CD4-positive, alpha-beta T cell treated with Interleukin-2 at 100 ng/mL for 4 hours (primary cell): ENCODE measurements at regions not wholly inside any gene's neighbourhood (a gene's known extent, or its start where the extent isn't known, plus 50 kb on each side); places are given as distances from the start of the nearest gene placed in this dataset.
A peak's percentile ranks its signal among the peaks of the same experiment; 100 is the strongest.

Experiments
- DNase-seq: peaks from one replicate; pipeline ENCODE4 v3.0.0-alpha.2; 2020; ENCODE audit warnings: low spot score

- DNase-seq = no peak
Observed at GRCh38 chr20:51335329-51335841, 207.1 kb downstream of the NFATC2 start.

GRCh38 chr20:51334609-51335008 is 207.9 kb downstream of the NFATC2 start:
- DNase-seq = no peak

GRCh38 chr20:51333971-51334370 is 208.5 kb downstream of the NFATC2 start:
- DNase-seq = no peak

- DNase-seq = no peak
Observed at GRCh38 chr20:51333446-51333845, 209.1 kb downstream of the NFATC2 start.

GRCh38 chr20:51331481-51331880 is 211.0 kb downstream of the NFATC2 start:
- DNase-seq = no peak

- DNase-seq = no peak
Observed at GRCh38 chr20:51329845-51330244, 212.7 kb downstream of the NFATC2 start.

GRCh38 chr20:51327251-51327841 is 215.2 kb downstream of the NFATC2 start:
- no peak for DNase-seq

- DNase-seq = no peak
Observed at GRCh38 chr20:51326201-51326819, 216.2 kb downstream of the NFATC2 start.

- DNase-seq = no peak
Observed at GRCh38 chr20:51322164-51322707, 220.3 kb downstream of the NFATC2 start.

- DNase-seq = no peak
Observed at GRCh38 chr20:51321343-51322163, 221.0 kb downstream of the NFATC2 start.

- no peak for DNase-seq
Observed at GRCh38 chr20:51319522-51319921, 223.0 kb downstream of the NFATC2 start.

- peak; percentile 37 for DNase-seq
Observed at GRCh38 chr20:51318058-51318949, 224.2 kb downstream of the NFATC2 start.

- DNase-seq = no peak
Observed at GRCh38 chr20:51315390-51315789, 227.1 kb downstream of the NFATC2 start.

- DNase-seq = no peak
Observed at GRCh38 chr20:51313358-51313827, 229.1 kb downstream of the NFATC2 start.

- DNase-seq = no peak
Observed at GRCh38 chr20:51312480-51312783, 230.1 kb downstream of the NFATC2 start.

- no peak for DNase-seq
Observed at GRCh38 chr20:51311636-51312479, 230.7 kb downstream of the NFATC2 start.

GRCh38 chr20:51310216-51310615 is 232.3 kb downstream of the NFATC2 start:
- DNase-seq = no peak

- DNase-seq = no peak
Observed at GRCh38 chr20:51309128-51309527, 233.4 kb downstream of the NFATC2 start.

- DNase-seq = peak; percentile 68
Observed at GRCh38 chr20:51306521-51307358, 235.8 kb downstream of the NFATC2 start.

- DNase-seq = no peak
Observed at GRCh38 chr20:51306081-51306480, 236.4 kb downstream of the NFATC2 start.
